Endothelial cell (in vitro differentiated cells): ENCODE measurements at regions not wholly inside any gene's neighbourhood (a gene's known extent, or its start where the extent isn't known, plus 50 kb on each side); places are given as distances from the start of the nearest gene placed in this dataset.

Experiments
- DNase-seq: peaks from one replicate; pipeline ENCODE4 v3.0.0; 2021; ENCODE audit warnings: low spot score
- H3K27ac Mint-ChIP-seq: one replicate; pipeline ENCODE4 v1.8.0; 2021; ENCODE audit warnings: mixed read lengths, inconsistent platforms; ENCODE audit not compliant: unreplicated experiment
- H3K27me3 Mint-ChIP-seq: one replicate; pipeline ENCODE4 v1.8.0; 2021; ENCODE audit warnings: mild to moderate bottlenecking, moderate library complexity, mixed read lengths, inconsistent platforms; ENCODE audit not compliant: unreplicated experiment
- H3K36me3 Mint-ChIP-seq: one replicate; pipeline ENCODE4 v1.8.0; 2021; ENCODE audit warnings: mild to moderate bottlenecking, low read depth, mixed read lengths, inconsistent platforms; ENCODE audit not compliant: unreplicated experiment
- H3K4me1 Mint-ChIP-seq: one replicate; pipeline ENCODE4 v1.8.0; 2021; ENCODE audit warnings: mild to moderate bottlenecking, mixed read lengths, inconsistent platforms; ENCODE audit not compliant: unreplicated experiment
- H3K4me3 Mint-ChIP-seq: one replicate; pipeline ENCODE4 v1.8.0; 2021; ENCODE audit warnings: mild to moderate bottlenecking, mixed read lengths, inconsistent platforms; ENCODE audit not compliant: unreplicated experiment
- H3K9me3 Mint-ChIP-seq: one replicate; pipeline ENCODE4 v1.8.0; 2021; ENCODE audit warnings: mixed read lengths, inconsistent platforms; ENCODE audit not compliant: unreplicated experiment
- CTCF ChIP-seq: fragments of 200-600 bp; sonication (generic); IDR thresholded peaks from one replicate; pipeline ENCODE4 v1.5.0; 2021; ENCODE audit warnings: antibody characterized with exemption; ENCODE audit not compliant: unreplicated experiment

GRCh38 chr6:14250573-14250972 is 133.0 kb downstream of the CD83 start:
- no peak for DNase-seq
- Mint-ChIP-seq H3K27me3 (peaks cover 3% of the 10 kb centered on the region), H3K27ac (no peak overlapping the region), H3K36me3 (no peaks in the 10 kb centered on the region), H3K4me1 (no peaks in the 10 kb centered on the region), H3K9me3 (no peaks in the 10 kb centered on the region), H3K4me3 (no peak overlapping the region)
- TF ChIP-seq CTCF, result no peak

GRCh38 chr6:14252271-14252850 is 134.8 kb downstream of the CD83 start:
- H3K27ac Mint-ChIP-seq, result no peak overlapping the region
- H3K4me1 Mint-ChIP-seq, result no peaks in the 10 kb centered on the region
- no peaks in the 10 kb centered on the region for H3K9me3 Mint-ChIP-seq
- no peak for DNase-seq
- no peaks in the 10 kb centered on the region for H3K36me3 Mint-ChIP-seq
- H3K27me3 Mint-ChIP-seq, result peaks cover 3% of the 10 kb centered on the region
- no peak for TF ChIP-seq CTCF
- no peak overlapping the region for H3K4me3 Mint-ChIP-seq

GRCh38 chr6:14254505-14254904 is 136.9 kb downstream of the CD83 start:
- no peak for TF ChIP-seq CTCF
- H3K4me3 Mint-ChIP-seq, result no peak overlapping the region
- no peak for DNase-seq
- H3K9me3 Mint-ChIP-seq, result no peaks in the 10 kb centered on the region
- no peak overlapping the region for H3K27ac Mint-ChIP-seq
- H3K36me3 Mint-ChIP-seq, result no peaks in the 10 kb centered on the region
- H3K4me1 Mint-ChIP-seq, result no peaks in the 10 kb centered on the region
- H3K27me3 Mint-ChIP-seq, result peaks cover 3% of the 10 kb centered on the region

GRCh38 chr6:14255916-14256315 is 138.3 kb downstream of the CD83 start:
- Mint-ChIP-seq H3K27ac (no peak overlapping the region), H3K27me3 (peaks cover 2% of the 10 kb centered on the region), H3K4me1 (no peaks in the 10 kb centered on the region), H3K4me3 (no peak overlapping the region), H3K36me3 (no peaks in the 10 kb centered on the region), H3K9me3 (no peaks in the 10 kb centered on the region)
- no peak for TF ChIP-seq CTCF
- DNase-seq, result no peak

GRCh38 chr6:14258117-14258516 is 140.5 kb downstream of the CD83 start:
- Mint-ChIP-seq H3K4me1 (no peaks in the 10 kb centered on the region), H3K27ac (no peak overlapping the region), H3K4me3 (no peak overlapping the region), H3K36me3 (no peaks in the 10 kb centered on the region), H3K9me3 (no peaks in the 10 kb centered on the region), H3K27me3 (peaks cover 2% of the 10 kb centered on the region)
- DNase-seq, result no peak
- no peak for TF ChIP-seq CTCF
